Esophagus squamous epithelium (tissue), 4 donors: ENCODE measurements at regions not wholly inside any gene's neighbourhood (a gene's known extent, or its start where the extent isn't known, plus 50 kb on each side); places are given as distances from the start of the nearest gene placed in this dataset.
"Not testable (repeated sequence)": the region's sequence is repeated elsewhere in the genome, so short reads cannot be mapped to it uniquely, and the experiment has no call there.

Source experiments
- CTCF ChIP-seq, 6 experiments: fragments of 450-650 bp in 4 of 6; fragments of 200-600 bp in 2 of 6; sonication (generic) in 2 of 6; IDR thresholded peaks; one replicate each; pipeline ENCODE4 v1.5.1; 2016 to 2019; ENCODE audit warnings: antibody characterized with exemption in 6 of 6, mild to moderate bottlenecking in 4 of 6, moderate library complexity in 4 of 6
- POLR2A ChIP-seq, 4 donors: fragments of 450-650 bp; IDR thresholded peaks; one replicate each; pipeline ENCODE4 v1.6.1; 2017; ENCODE audit warnings: antibody characterized with exemption in 4 of 4, mild to moderate bottlenecking in 4 of 4, moderate library complexity in 3 of 4

GRCh38 chr5:88014984-88015383 lies 253.7 kb downstream of the TMEM161B start:
- not testable (repeated sequence) for TF ChIP-seq CTCF, POLR2A (IDR thresholded peaks at IDR 0.05)
